ENCODE measurements at regions not wholly inside any gene's neighbourhood (a gene's known extent, or its start where the extent isn't known, plus 50 kb on each side); places are given as distances from the start of the nearest gene placed in this dataset.

DNA sequence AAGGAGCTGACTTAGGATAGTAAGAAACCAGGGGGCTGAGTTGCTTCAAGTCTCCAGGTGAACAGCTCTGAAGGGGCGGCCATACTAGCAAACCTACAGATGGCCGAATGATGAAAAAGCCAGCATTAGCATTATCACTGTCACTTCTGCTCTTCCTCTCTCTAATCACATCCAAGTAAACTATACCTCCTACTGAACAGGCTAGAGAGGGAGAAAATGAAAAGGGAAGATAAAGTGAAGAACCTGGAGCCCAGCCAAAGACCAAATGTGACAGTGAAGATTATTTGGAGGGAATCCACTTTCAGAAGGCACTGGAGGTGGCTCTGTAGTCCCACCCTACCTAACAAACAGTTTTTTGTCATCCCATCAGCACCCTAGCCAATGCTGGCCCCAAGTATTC, 50.4 kb upstream of the PRPS1 start (continued):
- TF ChIP-seq, protein P1, sequence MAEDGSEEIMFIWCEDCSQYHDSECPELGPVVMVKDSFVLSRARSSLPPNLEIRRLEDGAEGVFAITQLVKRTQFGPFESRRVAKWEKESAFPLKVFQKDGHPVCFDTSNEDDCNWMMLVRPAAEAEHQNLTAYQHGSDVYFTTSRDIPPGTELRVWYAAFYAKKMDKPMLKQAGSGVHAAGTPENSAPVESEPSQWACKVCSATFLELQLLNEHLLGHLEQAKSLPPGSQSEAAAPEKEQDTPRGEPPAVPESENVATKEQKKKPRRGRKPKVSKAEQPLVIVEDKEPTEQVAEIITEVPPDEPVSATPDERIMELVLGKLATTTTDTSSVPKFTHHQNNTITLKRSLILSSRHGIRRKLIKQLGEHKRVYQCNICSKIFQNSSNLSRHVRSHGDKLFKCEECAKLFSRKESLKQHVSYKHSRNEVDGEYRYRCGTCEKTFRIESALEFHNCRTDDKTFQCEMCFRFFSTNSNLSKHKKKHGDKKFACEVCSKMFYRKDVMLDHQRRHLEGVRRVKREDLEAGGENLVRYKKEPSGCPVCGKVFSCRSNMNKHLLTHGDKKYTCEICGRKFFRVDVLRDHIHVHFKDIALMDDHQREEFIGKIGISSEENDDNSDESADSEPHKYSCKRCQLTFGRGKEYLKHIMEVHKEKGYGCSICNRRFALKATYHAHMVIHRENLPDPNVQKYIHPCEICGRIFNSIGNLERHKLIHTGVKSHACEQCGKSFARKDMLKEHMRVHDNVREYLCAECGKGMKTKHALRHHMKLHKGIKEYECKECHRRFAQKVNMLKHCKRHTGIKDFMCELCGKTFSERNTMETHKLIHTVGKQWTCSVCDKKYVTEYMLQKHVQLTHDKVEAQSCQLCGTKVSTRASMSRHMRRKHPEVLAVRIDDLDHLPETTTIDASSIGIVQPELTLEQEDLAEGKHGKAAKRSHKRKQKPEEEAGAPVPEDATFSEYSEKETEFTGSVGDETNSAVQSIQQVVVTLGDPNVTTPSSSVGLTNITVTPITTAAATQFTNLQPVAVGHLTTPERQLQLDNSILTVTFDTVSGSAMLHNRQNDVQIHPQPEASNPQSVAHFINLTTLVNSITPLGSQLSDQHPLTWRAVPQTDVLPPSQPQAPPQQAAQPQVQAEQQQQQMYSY (CRISPR knock-in tag; IDR thresholded peaks at IDR 0.05): no peak
- TF ChIP-seq NFATC4 (CRISPR knock-in tag; IDR thresholded peaks at IDR 0.05) (no peak), NFYB (CRISPR knock-in tag; conservative IDR thresholded peaks at IDR 0.05; ENCODE audit: low read depth) (no peak)
- TF ChIP-seq, protein P2, sequence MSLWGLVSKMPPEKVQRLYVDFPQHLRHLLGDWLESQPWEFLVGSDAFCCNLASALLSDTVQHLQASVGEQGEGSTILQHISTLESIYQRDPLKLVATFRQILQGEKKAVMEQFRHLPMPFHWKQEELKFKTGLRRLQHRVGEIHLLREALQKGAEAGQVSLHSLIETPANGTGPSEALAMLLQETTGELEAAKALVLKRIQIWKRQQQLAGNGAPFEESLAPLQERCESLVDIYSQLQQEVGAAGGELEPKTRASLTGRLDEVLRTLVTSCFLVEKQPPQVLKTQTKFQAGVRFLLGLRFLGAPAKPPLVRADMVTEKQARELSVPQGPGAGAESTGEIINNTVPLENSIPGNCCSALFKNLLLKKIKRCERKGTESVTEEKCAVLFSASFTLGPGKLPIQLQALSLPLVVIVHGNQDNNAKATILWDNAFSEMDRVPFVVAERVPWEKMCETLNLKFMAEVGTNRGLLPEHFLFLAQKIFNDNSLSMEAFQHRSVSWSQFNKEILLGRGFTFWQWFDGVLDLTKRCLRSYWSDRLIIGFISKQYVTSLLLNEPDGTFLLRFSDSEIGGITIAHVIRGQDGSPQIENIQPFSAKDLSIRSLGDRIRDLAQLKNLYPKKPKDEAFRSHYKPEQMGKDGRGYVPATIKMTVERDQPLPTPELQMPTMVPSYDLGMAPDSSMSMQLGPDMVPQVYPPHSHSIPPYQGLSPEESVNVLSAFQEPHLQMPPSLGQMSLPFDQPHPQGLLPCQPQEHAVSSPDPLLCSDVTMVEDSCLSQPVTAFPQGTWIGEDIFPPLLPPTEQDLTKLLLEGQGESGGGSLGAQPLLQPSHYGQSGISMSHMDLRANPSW (CRISPR knock-in tag; conservative IDR thresholded peaks at IDR 0.05; ENCODE audit: low read depth): no peak

Data from WTC11 (cell line).